ENCODE measurements at regions not wholly inside any gene's neighbourhood (a gene's known extent, or its start where the extent isn't known, plus 50 kb on each side); places are given as distances from the start of the nearest gene placed in this dataset.

DNA sequence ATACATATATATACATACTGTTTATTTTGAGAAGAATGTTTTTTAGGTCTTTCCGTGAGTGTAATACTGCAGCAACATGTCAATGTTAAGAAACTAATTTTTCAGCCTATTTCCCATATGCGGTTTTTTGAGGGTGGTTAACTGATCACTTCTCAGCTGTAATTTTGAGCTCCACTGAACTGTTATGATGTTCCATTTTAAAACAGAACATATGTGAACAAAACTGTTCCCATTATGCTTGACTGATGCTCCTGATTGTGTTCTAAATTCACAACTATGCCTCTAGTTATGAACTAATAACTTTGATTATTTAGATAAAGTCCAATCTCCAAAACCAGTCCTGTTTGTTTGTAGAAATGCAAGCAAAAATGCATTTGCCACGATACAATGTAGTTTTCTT is 511.2 kb upstream of the FSIP2 start:
- H3K9me3 ChIP-seq, result no peaks in the 10 kb centered on the region
- 75% methylated on average over 3 of the region's 3 CpGs for WGBS, 2 donors
- no peak for DNase-seq
- no peaks in the 10 kb centered on the region for H3K27me3 ChIP-seq
- no peaks in the 10 kb centered on the region for H3K4me1 ChIP-seq
- intact Hi-C loops (cut with DNase I), result no loop called here
- H3K4me3 ChIP-seq, result no peak overlapping the region
- no peak for TF ChIP-seq POLR2A (IDR thresholded peaks at IDR 0.05)
- no peak for TF ChIP-seq POLR2AphosphoS5 (IDR thresholded peaks at IDR 0.05)
- TF ChIP-seq, protein P1, sequence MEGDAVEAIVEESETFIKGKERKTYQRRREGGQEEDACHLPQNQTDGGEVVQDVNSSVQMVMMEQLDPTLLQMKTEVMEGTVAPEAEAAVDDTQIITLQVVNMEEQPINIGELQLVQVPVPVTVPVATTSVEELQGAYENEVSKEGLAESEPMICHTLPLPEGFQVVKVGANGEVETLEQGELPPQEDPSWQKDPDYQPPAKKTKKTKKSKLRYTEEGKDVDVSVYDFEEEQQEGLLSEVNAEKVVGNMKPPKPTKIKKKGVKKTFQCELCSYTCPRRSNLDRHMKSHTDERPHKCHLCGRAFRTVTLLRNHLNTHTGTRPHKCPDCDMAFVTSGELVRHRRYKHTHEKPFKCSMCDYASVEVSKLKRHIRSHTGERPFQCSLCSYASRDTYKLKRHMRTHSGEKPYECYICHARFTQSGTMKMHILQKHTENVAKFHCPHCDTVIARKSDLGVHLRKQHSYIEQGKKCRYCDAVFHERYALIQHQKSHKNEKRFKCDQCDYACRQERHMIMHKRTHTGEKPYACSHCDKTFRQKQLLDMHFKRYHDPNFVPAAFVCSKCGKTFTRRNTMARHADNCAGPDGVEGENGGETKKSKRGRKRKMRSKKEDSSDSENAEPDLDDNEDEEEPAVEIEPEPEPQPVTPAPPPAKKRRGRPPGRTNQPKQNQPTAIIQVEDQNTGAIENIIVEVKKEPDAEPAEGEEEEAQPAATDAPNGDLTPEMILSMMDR (IDR thresholded peaks at IDR 0.05), result no peak
- no peak for TF ChIP-seq EP300 (IDR thresholded peaks at IDR 0.05)
- no peak overlapping the region for H3K27ac ChIP-seq
- no peaks in the 10 kb centered on the region for H3K36me3 ChIP-seq

DNA sequence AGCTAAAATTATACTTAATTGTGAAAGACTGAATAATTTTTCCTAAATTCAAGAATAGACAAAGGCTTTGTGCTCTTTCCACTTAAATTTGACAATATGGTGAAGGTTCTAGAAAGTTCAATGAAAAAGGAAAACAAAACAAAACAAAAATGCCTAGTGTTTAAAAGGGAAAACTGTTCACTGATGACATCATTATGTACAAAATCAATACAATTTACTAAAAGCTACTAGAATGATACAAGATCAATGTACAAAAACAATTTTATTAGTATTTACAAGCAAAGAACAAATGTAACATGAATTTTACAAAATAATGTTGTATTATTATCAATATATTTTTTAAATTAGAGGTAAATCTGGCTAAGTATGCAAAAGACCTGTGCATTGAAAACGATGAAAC is 499.1 kb upstream of the FSIP2 start:
- Histone ChIP-seq H3K27me3 (no peaks in the 10 kb centered on the region), H3K36me3 (no peaks in the 10 kb centered on the region), H3K4me1 (no peaks in the 10 kb centered on the region), H3K4me3 (no peak overlapping the region), H3K9me3 (peaks cover 0 to 4% (median 0%) of the 10 kb centered on the region in 4 donors), H3K27ac (no peak overlapping the region)
- intact Hi-C loops (cut with DNase I), result no loop called here
- TF ChIP-seq, protein P1 (IDR thresholded peaks at IDR 0.05), result no peak
- TF ChIP-seq POLR2A (IDR thresholded peaks at IDR 0.05) (no peak), EP300 (IDR thresholded peaks at IDR 0.05) (no peak), POLR2AphosphoS5 (IDR thresholded peaks at IDR 0.05) (no peak)
- DNase-seq, result no peak
- 68 to 85% methylated on average over 1 of the region's 1 CpG for WGBS, 2 donors

DNA sequence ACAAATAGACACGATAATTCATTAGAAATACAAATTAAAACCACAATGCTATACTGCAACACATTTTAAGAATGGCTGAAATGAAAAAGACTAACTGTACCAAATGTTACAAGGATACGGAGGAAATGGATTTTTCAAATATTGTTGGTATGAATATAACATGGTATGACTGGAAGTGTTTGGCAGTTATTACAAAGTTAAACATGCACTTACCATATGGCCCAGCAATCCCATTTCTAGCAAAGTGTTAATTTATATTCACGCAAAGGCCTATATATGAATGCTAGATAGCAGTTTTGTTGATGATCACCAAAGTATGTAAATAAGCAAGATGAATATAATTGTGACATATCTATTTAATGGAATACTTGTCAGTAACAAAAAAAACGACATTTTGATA is 497.8 kb upstream of the FSIP2 start:
- Histone ChIP-seq H3K27me3 (no peaks in the 10 kb centered on the region), H3K4me3 (no peak overlapping the region), H3K27ac (no peak overlapping the region), H3K36me3 (no peaks in the 10 kb centered on the region), H3K9me3 (peaks cover 0 to 4% (median 0%) of the 10 kb centered on the region in 4 donors), H3K4me1 (no peaks in the 10 kb centered on the region)
- intact Hi-C loops (cut with DNase I), result no loop called here
- 79% methylated on average over 4 of the region's 4 CpGs for WGBS, 2 donors
- DNase-seq, result no peak
- TF ChIP-seq POLR2A (IDR thresholded peaks at IDR 0.05) (no peak), POLR2AphosphoS5 (IDR thresholded peaks at IDR 0.05) (no peak), EP300 (IDR thresholded peaks at IDR 0.05) (no peak)
- TF ChIP-seq, protein P1 (IDR thresholded peaks at IDR 0.05), result no peak

DNA sequence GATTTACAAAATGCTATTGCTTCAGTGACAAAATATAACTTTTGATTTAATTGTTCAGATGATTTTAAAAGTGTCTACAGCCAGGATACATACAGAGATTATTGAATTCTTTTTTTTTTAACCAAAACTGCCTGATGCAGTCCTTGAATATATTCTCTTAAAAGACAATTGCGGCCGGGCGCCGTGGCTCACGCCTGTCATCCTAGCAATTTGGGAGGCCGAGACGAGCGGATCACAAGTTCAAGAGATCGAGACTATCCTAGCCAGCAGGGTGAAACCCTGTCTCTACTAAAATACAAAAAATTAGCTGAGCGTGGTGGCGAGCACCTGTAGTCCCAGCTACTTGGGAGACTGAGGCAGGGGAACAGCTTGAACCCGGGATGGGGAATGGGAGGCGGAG is 497.0 kb upstream of the FSIP2 start:
- no peaks in the 10 kb centered on the region for H3K4me1 ChIP-seq
- WGBS, 2 donors, result 86 to 90% methylated on average over 13 of the region's 13 CpGs

DNA sequence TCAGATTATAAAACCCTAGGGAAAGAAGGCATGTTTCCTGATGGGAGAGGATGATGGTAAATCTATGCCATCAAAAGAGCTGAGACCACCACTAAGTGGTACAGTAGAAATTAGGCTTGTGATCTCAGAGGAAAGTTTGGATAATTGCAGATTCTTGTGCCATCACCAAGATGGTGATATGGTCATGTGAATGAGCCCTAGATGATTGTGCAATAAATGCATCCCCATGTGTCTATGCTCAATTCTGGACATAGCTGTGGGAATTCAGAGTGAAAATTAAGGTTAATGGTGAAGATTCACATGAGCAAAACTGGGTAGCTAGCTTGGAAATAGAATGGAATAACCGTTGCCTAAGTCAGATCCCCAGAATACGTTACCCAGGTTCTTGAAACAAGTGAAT is 496.1 kb upstream of the FSIP2 start:
- H3K9me3 ChIP-seq, result no peaks in the 10 kb centered on the region
- intact Hi-C loops (cut with DNase I), result no loop called here

More for the DNA sequence above, 497.0 kb upstream of the FSIP2 start:
- Histone ChIP-seq H3K9me3 (peaks cover 0 to 4% (median 0%) of the 10 kb centered on the region in 4 donors), H3K4me3 (no peak overlapping the region), H3K36me3 (no peaks in the 10 kb centered on the region), H3K27ac (no peak overlapping the region), H3K27me3 (no peaks in the 10 kb centered on the region)
- TF ChIP-seq, protein P1 (IDR thresholded peaks at IDR 0.05), result no peak
- TF ChIP-seq POLR2A (IDR thresholded peaks at IDR 0.05) (no peak), POLR2AphosphoS5 (IDR thresholded peaks at IDR 0.05) (no peak), EP300 (IDR thresholded peaks at IDR 0.05) (no peak)
- intact Hi-C loops (cut with DNase I), result no loop called here
- no peak for DNase-seq

More for the DNA sequence above, 496.1 kb upstream of the FSIP2 start:
- H3K27ac ChIP-seq, result no peak overlapping the region
- H3K36me3 ChIP-seq, result no peaks in the 10 kb centered on the region
- WGBS, 2 donors, result 78 to 87% methylated on average over 2 of the region's 2 CpGs
- no peak overlapping the region for H3K4me3 ChIP-seq
- H3K27me3 ChIP-seq, result no peaks in the 10 kb centered on the region
- TF ChIP-seq POLR2AphosphoS5 (IDR thresholded peaks at IDR 0.05), result no peak
- TF ChIP-seq, protein P1 (IDR thresholded peaks at IDR 0.05), result no peak
- TF ChIP-seq POLR2A (IDR thresholded peaks at IDR 0.05), result no peak
- TF ChIP-seq EP300 (IDR thresholded peaks at IDR 0.05), result no peak
- H3K4me1 ChIP-seq, result no peaks in the 10 kb centered on the region
- DNase-seq, result no peak
